ENCODE measurements at regions not wholly inside any gene's neighbourhood (a gene's known extent, or its start where the extent isn't known, plus 50 kb on each side); places are given as distances from the start of the nearest gene placed in this dataset.

DNA sequence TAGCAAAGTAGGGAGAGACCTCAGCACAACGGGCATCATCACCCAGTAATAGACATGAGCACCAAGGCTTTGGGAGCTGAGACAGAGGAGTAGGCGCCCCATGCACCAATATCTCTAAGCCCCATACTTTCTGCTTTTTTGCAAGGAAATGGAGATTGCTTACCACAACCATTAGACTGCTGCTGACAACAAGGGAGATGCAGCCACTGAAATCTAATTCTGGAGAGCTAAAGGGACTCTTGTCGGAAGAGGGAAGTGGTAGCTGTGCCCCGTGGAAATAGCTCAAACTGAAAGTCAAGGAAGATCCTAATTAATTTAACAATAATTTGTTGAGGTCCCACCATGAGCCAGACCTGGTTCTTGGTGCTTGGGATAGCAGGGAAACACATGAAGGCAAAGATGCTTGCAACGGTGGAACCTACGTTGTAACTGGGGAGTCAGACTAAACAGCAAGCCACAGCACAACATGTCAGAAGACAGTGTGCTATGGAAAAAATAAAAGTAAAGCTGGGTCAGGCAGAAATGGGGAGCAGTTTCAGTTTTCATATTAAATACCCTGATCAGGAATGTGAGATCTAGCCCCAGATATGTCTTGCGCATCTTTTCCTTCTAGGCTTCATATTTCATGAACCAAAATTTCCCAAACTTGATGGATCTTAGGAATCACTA lies 1131.0 kb downstream of the BCL11B start:
- TF ChIP-seq, protein P1, sequence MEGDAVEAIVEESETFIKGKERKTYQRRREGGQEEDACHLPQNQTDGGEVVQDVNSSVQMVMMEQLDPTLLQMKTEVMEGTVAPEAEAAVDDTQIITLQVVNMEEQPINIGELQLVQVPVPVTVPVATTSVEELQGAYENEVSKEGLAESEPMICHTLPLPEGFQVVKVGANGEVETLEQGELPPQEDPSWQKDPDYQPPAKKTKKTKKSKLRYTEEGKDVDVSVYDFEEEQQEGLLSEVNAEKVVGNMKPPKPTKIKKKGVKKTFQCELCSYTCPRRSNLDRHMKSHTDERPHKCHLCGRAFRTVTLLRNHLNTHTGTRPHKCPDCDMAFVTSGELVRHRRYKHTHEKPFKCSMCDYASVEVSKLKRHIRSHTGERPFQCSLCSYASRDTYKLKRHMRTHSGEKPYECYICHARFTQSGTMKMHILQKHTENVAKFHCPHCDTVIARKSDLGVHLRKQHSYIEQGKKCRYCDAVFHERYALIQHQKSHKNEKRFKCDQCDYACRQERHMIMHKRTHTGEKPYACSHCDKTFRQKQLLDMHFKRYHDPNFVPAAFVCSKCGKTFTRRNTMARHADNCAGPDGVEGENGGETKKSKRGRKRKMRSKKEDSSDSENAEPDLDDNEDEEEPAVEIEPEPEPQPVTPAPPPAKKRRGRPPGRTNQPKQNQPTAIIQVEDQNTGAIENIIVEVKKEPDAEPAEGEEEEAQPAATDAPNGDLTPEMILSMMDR (IDR thresholded peaks at IDR 0.05; ENCODE audit: control extremely low read depth, extremely low read depth) = no peak
- H3K4me1 ChIP-seq (ENCODE audit: control insufficient read depth in 5 of 5, insufficient read depth in 5 of 5, low read length in 5 of 5) = peaks cover 0 to 2% (median 0%) of the 10 kb centered on the region in 5 donors
- no peak for ATAC-seq (ENCODE audit: insufficient read depth, low FRiP score)
- H3K27ac ChIP-seq (ENCODE audit: low read depth in 1 of 2, low read length in 1 of 2) = no peak overlapping the region
- no peak overlapping the region for H3K4me3 ChIP-seq
- H3K36me3 ChIP-seq (ENCODE audit: control insufficient read depth in 4 of 4, insufficient read depth in 4 of 4, low read length in 4 of 4) = no peaks in the 10 kb centered on the region
- H3K9me3 ChIP-seq (ENCODE audit: control insufficient read depth in 4 of 4, insufficient read depth in 3 of 4, low read length in 3 of 4) = no peaks in the 10 kb centered on the region
- H3K27me3 ChIP-seq (ENCODE audit: control insufficient read depth in 3 of 3, insufficient read depth in 3 of 3, low read length in 2 of 3) = peaks cover 0 to 13% (median 7%) of the 10 kb centered on the region in 3 donors
- no peak overlapping the region for H3K9ac ChIP-seq (ENCODE audit: insufficient read depth in 1 of 2, low read length in 2 of 2)
- DNase-seq = no peak
- WGBS, 2 donors = 82 to 83% methylated on average over 7 of the region's 7 CpGs

DNA sequence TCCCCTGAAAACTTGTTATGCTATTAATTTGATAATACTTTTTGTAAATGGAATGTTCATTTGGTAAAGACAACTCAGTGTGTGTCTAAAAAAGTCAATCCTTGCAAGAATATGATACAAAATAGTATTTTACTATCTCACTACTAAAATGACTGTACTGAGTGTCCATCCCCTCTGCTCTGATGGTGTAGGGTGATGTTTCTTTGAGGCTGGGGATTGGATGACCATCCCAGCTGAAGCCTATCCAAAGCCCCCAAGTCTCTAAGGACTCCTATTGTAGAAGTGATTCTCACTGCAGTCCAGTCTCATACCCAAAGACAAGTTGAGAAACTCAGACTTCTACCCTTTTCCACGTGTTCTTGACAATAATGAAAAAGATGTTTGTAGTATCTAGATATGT lies 1128.4 kb downstream of the BCL11B start:
- H3K4me3 ChIP-seq = no peak overlapping the region
- WGBS, 2 donors = 63 to 81% methylated on average over 1 of the region's 1 CpG
- peaks cover 0 to 1% (median 0%) of the 10 kb centered on the region in 5 donors for H3K4me1 ChIP-seq (ENCODE audit: control insufficient read depth in 5 of 5, insufficient read depth in 5 of 5, low read length in 5 of 5)
- no peaks in the 10 kb centered on the region for H3K9me3 ChIP-seq (ENCODE audit: control insufficient read depth in 4 of 4, insufficient read depth in 3 of 4, low read length in 3 of 4)
- no peaks in the 10 kb centered on the region for H3K36me3 ChIP-seq (ENCODE audit: control insufficient read depth in 4 of 4, insufficient read depth in 4 of 4, low read length in 4 of 4)
- no peak overlapping the region for H3K9ac ChIP-seq (ENCODE audit: insufficient read depth in 1 of 2, low read length in 2 of 2)
- H3K27ac ChIP-seq (ENCODE audit: low read depth in 1 of 2, low read length in 1 of 2) = no peak overlapping the region
- H3K27me3 ChIP-seq (ENCODE audit: control insufficient read depth in 3 of 3, insufficient read depth in 3 of 3, low read length in 2 of 3) = peaks cover 0 to 3% (median 0%) of the 10 kb centered on the region in 3 donors
- no peak for ATAC-seq (ENCODE audit: insufficient read depth, low FRiP score)
- TF ChIP-seq, protein P1 (IDR thresholded peaks at IDR 0.05; ENCODE audit: control extremely low read depth, extremely low read depth) = no peak
- no peak for DNase-seq

DNA sequence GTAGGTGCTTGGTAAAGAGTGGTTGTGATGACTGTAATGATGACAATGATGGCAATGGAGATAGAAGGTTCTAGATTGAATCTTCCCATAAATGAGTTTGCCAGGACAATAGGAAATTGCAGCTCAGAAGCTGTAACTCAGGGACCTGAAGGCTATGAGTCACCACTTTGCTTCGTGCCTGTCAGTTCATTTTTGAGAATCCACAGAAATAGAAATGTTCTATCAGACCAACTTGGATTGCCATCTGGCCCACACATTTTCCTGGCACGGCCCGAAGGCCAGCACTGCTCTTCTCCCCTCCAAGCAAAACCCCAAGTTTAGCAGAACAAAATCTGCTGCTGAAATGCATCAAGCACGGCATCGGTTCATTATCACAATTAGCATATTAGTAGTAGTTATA lies 1127.0 kb downstream of the BCL11B start:
- no peak for ATAC-seq (ENCODE audit: insufficient read depth, low FRiP score)
- no peaks in the 10 kb centered on the region for H3K4me1 ChIP-seq (ENCODE audit: control insufficient read depth in 5 of 5, insufficient read depth in 5 of 5, low read length in 5 of 5)
- no peaks in the 10 kb centered on the region for H3K9me3 ChIP-seq (ENCODE audit: control insufficient read depth in 4 of 4, insufficient read depth in 3 of 4, low read length in 3 of 4)
- H3K27ac ChIP-seq (ENCODE audit: low read depth in 1 of 2, low read length in 1 of 2) = no peak overlapping the region
- TF ChIP-seq, protein P1 (IDR thresholded peaks at IDR 0.05; ENCODE audit: control extremely low read depth, extremely low read depth) = no peak
- H3K27me3 ChIP-seq (ENCODE audit: control insufficient read depth in 3 of 3, insufficient read depth in 3 of 3, low read length in 2 of 3) = no peaks in the 10 kb centered on the region
- H3K36me3 ChIP-seq (ENCODE audit: control insufficient read depth in 4 of 4, insufficient read depth in 4 of 4, low read length in 4 of 4) = no peaks in the 10 kb centered on the region
- no peak overlapping the region for H3K4me3 ChIP-seq
- DNase-seq = no peak
- H3K9ac ChIP-seq (ENCODE audit: insufficient read depth in 1 of 2, low read length in 2 of 2) = no peak overlapping the region
- WGBS, 2 donors = 87 to 89% methylated on average over 5 of the region's 5 CpGs

DNA sequence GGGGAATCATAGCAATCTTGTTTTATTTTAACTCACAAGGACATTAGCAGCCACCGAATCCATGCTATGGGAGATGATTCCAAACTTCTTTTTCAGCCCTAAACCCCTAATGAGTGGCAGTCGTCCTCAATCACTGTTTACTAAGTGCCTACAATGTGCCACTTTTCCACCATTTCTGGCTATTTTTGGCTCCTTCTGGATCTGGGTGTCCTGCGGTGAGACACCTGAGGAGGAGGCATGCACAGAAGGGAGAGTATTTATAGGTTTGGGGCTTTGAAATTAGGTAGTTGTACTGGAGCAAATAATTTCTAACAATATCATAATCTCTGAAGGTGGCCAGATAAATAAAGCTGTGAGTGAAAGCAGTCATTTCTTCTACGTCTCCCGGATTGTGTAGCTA lies 1125.6 kb downstream of the BCL11B start:
- TF ChIP-seq, protein P1 (IDR thresholded peaks at IDR 0.05; ENCODE audit: control extremely low read depth, extremely low read depth) = no peak
- Histone ChIP-seq H3K9ac (ENCODE audit: insufficient read depth in 1 of 2, low read length in 2 of 2) (no peak overlapping the region), H3K9me3 (ENCODE audit: control insufficient read depth in 4 of 4, insufficient read depth in 3 of 4, low read length in 3 of 4) (peaks cover 0 to 3% (median 0%) of the 10 kb centered on the region in 4 donors), H3K36me3 (ENCODE audit: control insufficient read depth in 4 of 4, insufficient read depth in 4 of 4, low read length in 4 of 4) (no peaks in the 10 kb centered on the region), H3K4me3 (no peak overlapping the region), H3K27ac (ENCODE audit: low read depth in 1 of 2, low read length in 1 of 2) (no peak overlapping the region), H3K4me1 (ENCODE audit: control insufficient read depth in 5 of 5, insufficient read depth in 5 of 5, low read length in 5 of 5) (no peaks in the 10 kb centered on the region), H3K27me3 (ENCODE audit: control insufficient read depth in 3 of 3, insufficient read depth in 3 of 3, low read length in 2 of 3) (no peaks in the 10 kb centered on the region)
- WGBS, 2 donors = 76 to 84% methylated on average over 5 of the region's 5 CpGs
- DNase-seq (no peak), ATAC-seq (ENCODE audit: insufficient read depth, low FRiP score) (no peak)

All from lung (tissue), 11 donors.